Islet of Langerhans (tissue), 1 donor: ENCODE measurements at regions not wholly inside any gene's neighbourhood (a gene's known extent, or its start where the extent isn't known, plus 50 kb on each side); places are given as distances from the start of the nearest gene placed in this dataset.
A peak's percentile ranks its signal among the peaks of the same experiment; 100 is the strongest.

Experiments
- FAIRE-seq: peaks from one replicate; lab custom pipeline; 2011; peaks lifted over from hg19 to GRCh38; lab: Jason Lieb, UNC

DNA sequence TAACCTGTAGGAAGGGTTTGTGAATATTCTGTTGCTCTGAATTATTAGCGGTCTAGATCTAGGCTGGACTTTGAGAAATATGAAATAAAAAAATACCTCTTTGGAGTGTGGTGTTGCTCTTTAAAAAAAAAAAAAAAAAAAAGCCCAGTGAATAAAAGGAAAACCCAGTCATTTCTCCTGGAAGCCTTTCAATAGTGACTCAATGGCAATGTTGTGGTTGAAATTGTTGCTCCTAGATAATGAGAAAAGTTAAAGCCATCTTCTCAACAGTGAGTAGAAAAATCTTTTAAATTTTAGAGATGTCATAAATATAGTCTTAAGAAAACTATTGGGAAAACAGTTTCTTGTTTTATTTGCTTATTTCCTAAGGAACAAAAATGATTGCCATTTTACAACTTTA, 135.3 kb downstream of the RFC3 start:
- FAIRE-seq = peak; percentile 9

- no peak for FAIRE-seq
Observed at GRCh38 chr13:33953781-33954180, 135.8 kb downstream of the RFC3 start.

DNA sequence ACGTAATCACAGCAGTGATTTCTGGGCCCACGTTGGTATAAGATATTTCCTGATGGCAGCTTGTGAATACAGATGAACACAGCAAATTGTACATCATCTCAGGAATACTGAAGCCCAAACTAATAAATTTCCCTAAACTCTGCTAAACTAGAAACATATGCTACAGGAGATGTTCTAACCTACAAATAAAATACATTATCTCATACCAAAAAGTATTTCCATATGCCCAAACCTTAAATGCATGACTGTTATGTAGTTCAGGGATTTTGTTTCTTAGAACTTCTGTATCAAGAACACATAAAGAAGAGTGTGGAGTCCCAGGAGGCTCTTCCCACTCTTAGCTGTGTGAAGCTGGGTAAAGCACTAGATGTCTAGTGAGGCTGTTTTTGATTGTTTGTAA, 138.4 kb downstream of the RFC3 start:
- no peak for FAIRE-seq

GRCh38 chr13:33957497-33957905, 139.6 kb downstream of the RFC3 start:
- no peak for FAIRE-seq

- FAIRE-seq = no peak
Observed at GRCh38 chr13:33958964-33959363, 141.0 kb downstream of the RFC3 start.

GRCh38 chr13:33963134-33963533, 145.2 kb downstream of the RFC3 start:
- no peak for FAIRE-seq

GRCh38 chr13:33963895-33964294, 145.9 kb downstream of the RFC3 start:
- no peak for FAIRE-seq

- peak; percentile 91 for FAIRE-seq
Observed at GRCh38 chr13:33968520-33969507, 150.9 kb downstream of the RFC3 start.

- no peak for FAIRE-seq
Observed at GRCh38 chr13:33970746-33971561, 153.0 kb downstream of the RFC3 start.

- FAIRE-seq = no peak
Observed at GRCh38 chr13:33971562-33971819, 153.5 kb downstream of the RFC3 start.

DNA sequence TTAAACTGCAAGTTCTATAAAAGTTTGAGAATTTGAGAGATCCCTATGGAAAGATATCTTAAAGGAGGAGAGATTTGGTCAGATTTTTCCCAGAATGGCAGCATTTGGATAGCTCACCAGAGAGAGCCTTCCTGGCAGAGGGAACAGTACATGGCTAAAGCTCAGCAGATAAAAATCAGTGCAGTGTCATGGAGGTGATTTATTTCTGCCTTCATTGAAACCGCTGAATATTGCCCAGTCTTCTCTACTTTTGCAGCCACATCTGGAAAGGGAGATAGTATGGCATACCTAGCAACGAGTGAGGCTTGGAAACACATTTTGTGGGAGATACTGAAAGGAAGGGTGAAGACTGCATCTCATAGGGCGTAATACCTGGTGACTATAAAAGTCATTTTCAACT, 155.2 kb downstream of the RFC3 start:
- FAIRE-seq = no peak

DNA sequence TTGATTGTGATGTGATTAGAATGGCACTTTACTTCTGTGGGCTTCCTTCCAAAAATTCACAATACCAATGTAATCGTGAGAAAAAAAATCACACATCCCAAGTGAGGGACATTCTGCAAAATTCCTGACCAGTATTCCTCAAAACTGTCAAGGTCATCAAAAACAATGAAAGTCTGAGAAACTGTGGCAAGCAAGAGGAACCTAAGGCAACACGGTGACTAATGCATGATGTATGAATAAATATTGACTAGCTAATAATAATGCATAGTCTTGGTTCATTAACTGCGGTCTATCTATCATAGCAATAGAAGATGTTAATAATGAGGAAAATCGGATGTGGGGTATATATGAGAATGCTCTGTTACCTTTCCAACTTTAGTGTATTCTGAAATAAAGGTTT, 159.0 kb downstream of the RFC3 start:
- FAIRE-seq = peak; percentile 68

DNA sequence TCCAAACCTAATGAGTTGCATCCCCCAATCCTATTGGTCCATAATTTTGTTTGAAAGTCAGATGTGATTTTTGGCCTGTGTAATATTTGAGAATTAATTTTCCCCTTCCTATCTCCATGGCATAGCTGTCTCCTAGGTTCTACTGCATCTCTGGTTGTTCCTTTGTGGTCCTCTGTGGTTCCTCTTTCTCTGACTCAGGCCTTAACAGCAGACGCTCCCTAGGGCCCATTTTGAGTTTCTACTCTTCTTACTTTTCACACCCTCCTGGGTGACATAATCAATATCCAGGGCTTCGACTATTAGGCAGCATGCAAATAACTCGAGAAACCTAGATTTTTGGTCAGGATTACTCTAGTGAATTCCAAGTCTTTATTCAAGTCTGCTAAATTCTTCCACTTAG, 160.7 kb downstream of the RFC3 start:
- FAIRE-seq = no peak

- FAIRE-seq = peak; percentile 86
Observed at GRCh38 chr13:33992881-33993336, 175.0 kb downstream of the RFC3 start.

DNA sequence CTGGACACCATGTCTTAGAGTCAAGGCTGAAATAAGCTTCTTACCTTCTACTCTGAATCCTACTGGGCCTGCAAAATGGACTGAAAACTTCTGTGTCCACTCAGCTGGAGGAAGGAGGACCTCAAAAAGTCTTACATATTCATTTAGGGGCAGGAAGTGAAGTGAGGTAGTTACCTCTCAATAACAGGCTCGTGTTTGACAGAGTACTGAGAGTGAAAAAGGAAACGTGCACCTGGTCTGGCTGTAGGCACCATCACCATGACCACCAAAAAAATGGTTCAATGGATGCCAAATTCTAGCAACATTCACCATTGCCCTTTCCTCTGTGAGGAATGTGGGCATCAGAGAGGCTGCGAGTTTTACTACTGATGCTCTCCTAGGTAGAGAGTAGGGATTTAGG, 176.2 kb downstream of the RFC3 start:
- FAIRE-seq = no peak

DNA sequence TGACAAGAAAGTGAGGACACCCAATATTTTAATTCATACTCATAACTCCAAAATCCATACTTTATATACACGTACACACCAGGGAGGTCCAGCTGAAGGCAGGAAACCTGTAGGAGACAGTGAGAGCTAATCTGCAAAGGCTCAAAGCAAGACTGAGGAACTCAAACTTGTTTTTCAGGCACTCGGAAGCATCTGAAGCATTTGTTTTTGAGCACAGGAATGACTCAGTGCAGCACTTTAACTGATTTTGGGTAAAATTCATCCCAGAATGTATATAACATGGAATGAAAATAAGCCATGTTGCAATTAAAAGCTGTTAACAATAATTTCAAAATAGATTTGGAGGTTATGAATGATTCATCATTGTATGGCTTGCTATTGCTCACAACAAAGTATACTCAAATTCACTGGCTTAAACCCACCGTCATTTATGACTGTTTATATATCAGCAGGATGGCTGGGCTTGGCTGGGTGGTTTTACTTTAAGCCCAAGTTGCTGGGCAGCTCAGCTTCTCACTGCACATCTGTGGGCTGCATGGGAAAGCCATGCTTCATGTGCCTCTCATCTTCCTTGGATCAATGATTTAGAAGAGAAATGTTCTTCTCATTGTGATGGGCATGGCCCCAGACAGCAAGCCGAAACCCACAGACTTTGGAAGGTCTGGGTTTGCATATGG, 177.0 kb downstream of the RFC3 start:
- FAIRE-seq = no peak

GRCh38 chr13:33996636-33997035, 178.7 kb downstream of the RFC3 start:
- no peak for FAIRE-seq

DNA sequence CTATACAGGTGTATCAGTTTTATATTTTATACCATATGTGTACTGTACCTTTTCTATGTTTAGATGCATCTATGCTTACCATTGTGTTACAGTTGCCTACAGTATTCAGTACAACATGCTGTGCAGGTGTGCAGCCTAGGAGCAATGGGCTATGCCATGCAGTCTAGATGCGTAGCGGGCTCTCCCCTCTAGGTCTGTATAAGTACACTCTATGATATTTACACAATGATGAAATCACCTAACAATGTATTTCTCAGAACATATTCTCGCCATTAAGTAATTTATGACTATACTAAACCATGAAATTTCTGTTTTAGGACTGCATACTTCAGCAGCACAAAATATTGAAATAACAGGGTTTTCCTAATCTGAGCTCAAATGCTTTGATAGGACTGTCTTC, 179.6 kb downstream of the RFC3 start:
- no peak for FAIRE-seq

- no peak for FAIRE-seq
Observed at GRCh38 chr13:33999811-34000605, 182.1 kb downstream of the RFC3 start.

DNA sequence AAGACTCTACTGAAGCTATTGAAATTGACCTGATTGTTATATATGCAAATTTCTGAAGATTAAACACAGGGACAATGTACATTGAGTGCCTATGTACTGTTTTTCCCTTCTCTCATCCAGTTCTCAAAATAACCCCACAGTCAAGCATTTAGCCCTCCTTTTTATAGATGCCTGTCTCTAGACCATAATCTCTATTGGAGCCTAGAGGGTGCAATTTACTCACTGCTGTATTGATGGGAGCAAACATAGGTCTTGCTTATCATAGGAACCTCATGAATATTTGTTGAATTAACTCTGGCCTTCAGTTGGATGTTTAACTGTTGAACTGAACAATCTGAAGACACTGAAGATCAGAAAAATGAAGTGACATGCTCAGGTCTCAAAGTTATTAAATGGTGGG, 183.0 kb downstream of the RFC3 start:
- FAIRE-seq = no peak

DNA sequence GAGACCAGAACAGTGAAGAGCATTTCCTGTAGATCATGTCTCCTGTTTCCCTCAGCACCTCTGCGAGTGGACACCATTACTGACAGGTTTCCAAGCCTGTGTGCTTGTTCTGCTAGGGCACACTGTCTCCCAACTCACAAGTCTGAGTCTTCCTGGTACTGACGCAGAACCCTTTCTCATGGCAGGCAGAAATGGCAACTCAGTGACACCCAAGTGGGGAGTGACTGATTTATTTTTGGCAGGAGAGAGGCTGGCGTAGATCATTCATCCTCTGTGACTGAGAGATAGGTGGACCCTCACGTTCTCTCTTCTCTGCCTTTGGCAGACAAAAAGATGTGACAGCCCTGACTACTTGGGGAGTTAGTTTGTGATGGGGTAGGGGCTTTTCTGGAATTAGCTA, 183.4 kb downstream of the RFC3 start:
- no peak for FAIRE-seq

GRCh38 chr13:34002141-34002540, 184.2 kb downstream of the RFC3 start:
- no peak for FAIRE-seq
